ENCODE measurements at regions not wholly inside any gene's neighbourhood (a gene's known extent, or its start where the extent isn't known, plus 50 kb on each side); places are given as distances from the start of the nearest gene placed in this dataset.
"Not testable (repeated sequence)": the region's sequence is repeated elsewhere in the genome, so short reads cannot be mapped to it uniquely, and the experiment has no call there.

- not testable (repeated sequence) for DNase-seq (ENCODE audit: low read depth, low spot score)
These were observed 465.3 kb downstream of the TMEM121 start for GRCh38 chr14:105991677-105992076.

- no peak for DNase-seq (ENCODE audit: low read depth, low spot score)
These were observed 467.4 kb downstream of the TMEM121 start for GRCh38 chr14:105993814-105994213.

DNA sequence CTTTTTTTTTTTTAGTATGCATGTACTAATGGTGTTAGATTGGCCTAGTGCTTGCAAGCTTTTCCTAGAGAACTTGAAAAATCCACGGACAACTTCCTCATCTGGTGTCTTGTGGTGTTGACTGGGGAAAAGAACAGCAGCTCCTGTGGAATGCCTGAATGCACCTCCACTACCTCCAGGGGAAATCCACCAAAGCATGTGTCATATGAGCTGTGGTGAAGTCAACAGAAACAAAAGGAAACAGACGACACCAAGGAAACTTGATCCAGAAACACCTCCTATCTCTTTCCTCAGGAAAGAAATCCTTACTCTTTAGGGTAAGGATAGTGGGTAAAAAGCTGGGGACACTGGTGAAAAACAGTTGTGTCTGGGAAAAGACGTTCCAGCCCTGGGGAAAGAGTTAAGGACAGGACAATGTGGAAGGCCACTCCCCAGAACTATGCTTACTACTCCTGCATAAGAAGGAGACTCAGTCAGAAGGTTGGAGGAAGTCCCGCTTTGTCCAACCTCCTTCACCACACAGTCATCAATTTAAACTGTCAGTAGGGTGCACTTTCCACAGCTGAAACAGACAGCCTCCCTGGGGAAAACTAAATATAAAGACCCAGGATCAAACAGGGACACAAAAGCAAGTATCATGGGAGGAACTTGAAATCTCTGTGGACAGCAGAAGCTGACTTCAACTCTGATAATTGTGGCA is 468.8 kb downstream of the TMEM121 start:
- DNase-seq (ENCODE audit: low read depth, low spot score), result not testable (repeated sequence)

GRCh38 chr14:105998597-105998996 is 472.2 kb downstream of the TMEM121 start:
- DNase-seq (ENCODE audit: low read depth, low spot score), result not testable (repeated sequence)

GRCh38 chr14:105999361-106000028 is 473.1 kb downstream of the TMEM121 start:
- DNase-seq (ENCODE audit: low read depth, low spot score), result no peak

- DNase-seq (ENCODE audit: low read depth, low spot score), result not testable (repeated sequence)
These were observed 473.7 kb downstream of the TMEM121 start for GRCh38 chr14:106000029-106000511.

- not testable (repeated sequence) for DNase-seq (ENCODE audit: low read depth, low spot score)
These were observed 474.9 kb downstream of the TMEM121 start for GRCh38 chr14:106001277-106001676.

- no peak for DNase-seq (ENCODE audit: low read depth, low spot score)
These were observed 477.0 kb downstream of the TMEM121 start for GRCh38 chr14:106003351-106003750.

GRCh38 chr14:106004937-106005795 is 478.8 kb downstream of the TMEM121 start:
- not testable (repeated sequence) for DNase-seq (ENCODE audit: low read depth, low spot score)

DNA sequence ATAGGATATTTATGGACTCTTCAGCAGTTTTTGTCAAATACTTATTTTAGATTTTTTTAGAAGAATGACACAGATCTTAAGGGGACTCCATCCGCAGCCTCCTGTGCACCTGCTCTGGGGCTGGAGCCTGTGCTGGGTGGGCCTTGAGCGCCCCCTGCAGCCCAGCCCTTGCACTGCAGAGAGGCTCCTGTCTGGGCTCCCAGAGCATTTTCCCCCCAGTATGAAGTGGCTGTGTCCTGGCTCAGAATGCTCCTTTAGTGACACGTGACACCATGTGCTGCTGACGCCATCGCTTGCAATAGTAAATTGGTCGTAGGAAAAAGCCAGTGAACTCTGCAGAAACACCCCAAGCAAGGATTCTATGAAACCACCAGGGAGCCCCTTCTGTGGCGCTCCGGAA is 479.7 kb downstream of the TMEM121 start:
- not testable (repeated sequence) for DNase-seq (ENCODE audit: low read depth, low spot score)

DNA sequence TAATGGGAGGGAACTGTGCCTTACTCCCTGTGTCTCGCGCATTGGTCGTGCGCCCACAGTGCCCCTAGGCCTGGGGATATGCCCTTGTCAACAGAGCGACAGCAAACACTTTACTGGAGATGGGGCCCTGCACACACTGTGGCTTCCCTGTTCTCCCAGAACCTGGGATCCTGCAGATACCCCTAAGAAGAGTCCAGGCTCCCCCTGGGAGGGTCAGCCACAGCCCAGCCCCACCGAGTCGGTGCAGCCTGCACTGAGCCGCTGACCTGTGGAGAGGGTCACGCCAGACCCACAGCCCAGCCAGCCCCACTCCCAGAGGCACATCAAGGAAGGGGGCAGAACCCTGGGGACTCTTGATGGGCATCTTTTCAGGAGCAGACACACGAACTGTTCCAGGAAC is 480.3 kb downstream of the TMEM121 start:
- DNase-seq (ENCODE audit: low read depth, low spot score), result not testable (repeated sequence)

DNA sequence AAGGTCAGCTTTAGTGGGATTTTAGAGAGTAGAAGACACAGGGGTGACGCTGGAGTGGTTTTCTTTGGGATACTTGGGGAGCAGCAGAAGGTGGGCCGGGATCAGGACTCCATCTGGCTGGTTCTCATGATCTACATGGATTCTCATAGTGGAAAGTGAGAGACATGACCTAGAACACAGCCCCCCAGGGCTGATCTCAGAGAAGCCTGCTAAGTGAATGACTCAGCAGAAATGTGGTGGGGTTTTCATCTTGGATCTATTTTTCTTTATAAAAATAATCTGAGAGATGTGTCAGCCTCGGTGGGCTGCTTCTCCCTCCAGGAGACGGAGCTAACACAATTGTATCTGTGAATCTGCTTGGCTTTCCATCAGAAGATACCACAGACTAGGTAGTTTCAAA is 484.4 kb downstream of the TMEM121 start:
- DNase-seq (ENCODE audit: low read depth, low spot score), result no peak

GRCh38 chr14:106011631-106012360 is 485.4 kb downstream of the TMEM121 start:
- DNase-seq (ENCODE audit: low read depth, low spot score), result not testable (repeated sequence)

DNA sequence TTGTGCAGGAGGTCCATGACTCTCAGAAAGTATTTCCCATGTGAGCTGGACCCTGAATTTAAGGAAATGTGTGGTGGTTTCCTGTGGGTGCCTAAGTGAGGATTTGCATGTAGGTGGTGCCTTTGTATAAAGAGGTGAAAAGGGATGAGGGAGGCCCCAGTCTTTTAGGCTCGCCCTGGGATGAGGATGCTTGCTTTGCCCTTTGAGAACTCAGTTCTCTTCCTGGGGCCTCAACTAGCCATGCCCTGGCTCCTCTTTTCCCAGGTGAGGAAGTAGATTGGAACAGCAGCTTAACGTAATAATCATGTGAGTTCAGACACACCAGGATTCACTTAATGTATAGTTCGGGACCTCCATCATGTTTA is 486.0 kb downstream of the TMEM121 start:
- not testable (repeated sequence) for DNase-seq (ENCODE audit: low read depth, low spot score)

GRCh38 chr14:106013879-106014376 is 487.5 kb downstream of the TMEM121 start:
- DNase-seq (ENCODE audit: low read depth, low spot score), result no peak

DNA sequence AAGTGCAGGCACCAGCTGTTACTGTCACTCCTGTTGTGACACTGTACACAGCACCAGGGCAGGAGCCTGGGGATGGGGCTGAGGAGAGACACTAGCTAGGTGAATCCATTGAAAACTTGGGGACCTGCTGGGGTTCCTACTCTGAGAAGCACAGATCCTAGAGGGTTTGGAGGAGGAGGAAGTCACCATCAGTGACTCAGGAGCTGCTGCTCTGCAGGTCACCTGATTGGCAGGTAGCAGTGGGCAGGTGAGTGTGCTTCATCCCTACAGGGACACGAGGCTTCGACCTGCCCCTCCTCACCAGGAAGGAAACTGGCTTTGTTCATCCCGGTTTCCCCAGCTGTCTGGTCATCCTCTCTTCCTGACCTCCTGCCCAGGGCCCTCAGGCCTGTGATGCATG is 491.6 kb downstream of the TMEM121 start:
- DNase-seq (ENCODE audit: low read depth, low spot score), result not testable (repeated sequence)

DNA sequence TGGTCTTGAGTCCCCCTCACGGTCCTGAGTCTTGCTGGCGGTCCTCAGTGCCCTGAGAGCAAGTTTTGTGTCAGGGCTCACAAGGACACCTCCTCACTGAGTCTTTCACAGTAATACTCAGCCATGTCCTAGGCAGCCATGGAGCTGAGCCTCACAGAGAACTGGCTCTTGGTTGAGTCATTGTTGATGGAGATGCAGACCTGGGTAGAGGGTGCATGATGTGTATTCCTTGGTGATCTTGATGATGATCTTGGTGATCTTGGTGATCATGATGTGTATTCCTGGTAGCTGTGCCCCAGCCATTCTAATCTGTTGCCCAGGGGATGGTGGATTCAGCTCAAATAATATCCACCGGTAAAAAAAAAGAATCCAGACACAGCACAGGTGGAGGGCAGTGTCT is 495.4 kb downstream of the TMEM121 start:
- no peak for DNase-seq (ENCODE audit: low read depth, low spot score)

GRCh38 chr14:106022648-106023047 is 496.3 kb downstream of the TMEM121 start:
- not testable (repeated sequence) for DNase-seq (ENCODE audit: low read depth, low spot score)

GRCh38 chr14:106023411-106023810 is 497.0 kb downstream of the TMEM121 start:
- DNase-seq (ENCODE audit: low read depth, low spot score), result no peak

DNA sequence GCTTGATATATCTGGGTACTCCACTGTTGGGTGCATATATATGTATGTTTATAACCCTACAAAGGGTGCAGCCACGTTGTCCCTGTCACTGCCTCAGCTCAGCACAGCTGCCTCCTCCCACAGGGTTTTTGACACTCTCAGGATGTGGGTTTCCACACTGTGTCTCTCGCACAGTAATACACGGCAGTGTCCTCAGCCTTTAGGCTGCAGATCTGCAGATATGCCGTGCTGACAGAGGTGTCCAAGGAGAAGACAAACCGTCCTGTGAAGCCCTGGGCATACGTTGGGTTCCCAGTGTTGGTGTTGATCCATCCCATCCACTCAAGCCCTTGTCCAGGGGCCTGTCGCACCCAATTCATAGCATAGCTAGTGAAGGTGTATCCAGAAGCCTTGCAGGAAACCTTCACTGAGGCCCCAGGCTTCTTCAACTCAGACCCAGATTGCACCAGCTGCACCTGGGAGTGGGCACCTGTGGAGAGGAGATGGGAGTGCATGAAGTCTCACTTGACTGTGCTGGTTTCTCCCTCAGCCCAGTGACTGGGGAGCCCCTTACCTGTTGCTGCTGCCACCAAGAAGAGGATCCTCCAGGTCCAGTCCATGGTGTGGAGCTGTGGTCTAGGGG is 498.7 kb downstream of the TMEM121 start:
- no peak for DNase-seq (ENCODE audit: low read depth, low spot score)

DNA sequence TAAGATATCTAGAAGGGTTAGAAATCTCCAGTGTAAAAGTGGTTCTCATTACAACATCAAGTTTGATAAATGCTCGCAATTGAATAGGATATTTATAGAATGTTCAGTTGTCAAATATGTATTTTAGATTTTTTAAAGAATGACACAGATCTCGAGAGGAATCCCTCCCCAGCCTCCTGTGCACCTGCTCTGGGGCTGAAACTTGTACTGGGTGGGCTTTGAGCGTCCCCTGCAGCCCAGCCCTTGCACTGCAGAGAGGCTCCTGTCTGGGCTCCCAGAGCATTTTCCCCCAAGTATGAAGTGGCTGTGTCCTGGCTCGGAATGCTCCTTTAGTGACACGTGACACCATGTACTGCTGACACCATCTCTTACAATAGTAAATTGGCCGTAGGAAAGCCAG is 499.6 kb downstream of the TMEM121 start:
- DNase-seq (ENCODE audit: low read depth, low spot score), result no peak
